Prostate gland (tissue), 2 donors: ENCODE measurements at regions not wholly inside any gene's neighbourhood (a gene's known extent, or its start where the extent isn't known, plus 50 kb on each side); places are given as distances from the start of the nearest gene placed in this dataset.

ENCODE experiments used
- POLR2A ChIP-seq: fragments of 450-650 bp; IDR thresholded peaks from one replicate; pipeline ENCODE4 v1.6.1; 2016; ENCODE audit warnings: antibody characterized with exemption, mild to moderate bottlenecking
- POLR2AphosphoS5 ChIP-seq: sonication (generic); formaldehyde crosslinking; IDR thresholded peaks from one replicate; pipeline ENCODE4 v1.6.1; 2017; ENCODE audit warnings: antibody characterized with exemption
- TF ChIP-seq, protein P1 (sequence below), 4 experiments: fragments of 200-600 bp in 2 of 4; fragments of 450-650 bp in 2 of 4; sonication (generic) in 2 of 4; IDR thresholded peaks; 1 replicate in 3 of 4; 2 replicates in 1 of 4; pipeline ENCODE4 v1.5.1; 2016 to 2019; ENCODE audit warnings: antibody characterized with exemption in 4 of 4, mild to moderate bottlenecking in 2 of 4, moderate library complexity in 2 of 4

DNA sequence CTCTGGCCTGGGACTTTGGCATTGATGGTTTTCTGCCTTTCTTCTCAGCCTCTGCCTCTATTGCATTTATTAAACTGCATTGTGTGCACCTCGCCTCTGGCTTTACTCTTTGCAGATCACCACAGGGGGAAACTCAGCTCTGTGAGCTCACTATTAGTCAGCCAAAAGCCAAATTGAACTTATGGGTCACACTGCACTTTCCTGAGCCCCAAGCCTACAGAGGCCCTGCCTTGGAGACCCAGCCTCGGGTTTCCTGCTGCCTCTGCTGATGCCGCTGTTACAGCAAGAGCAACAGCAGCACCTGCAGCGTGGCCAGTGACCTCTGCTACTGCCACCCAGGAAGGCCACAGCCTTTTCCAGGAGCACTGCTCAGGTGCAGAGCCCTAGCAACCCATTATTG is 122.5 kb downstream of the DAD1 start:
- TF ChIP-seq, protein P1, sequence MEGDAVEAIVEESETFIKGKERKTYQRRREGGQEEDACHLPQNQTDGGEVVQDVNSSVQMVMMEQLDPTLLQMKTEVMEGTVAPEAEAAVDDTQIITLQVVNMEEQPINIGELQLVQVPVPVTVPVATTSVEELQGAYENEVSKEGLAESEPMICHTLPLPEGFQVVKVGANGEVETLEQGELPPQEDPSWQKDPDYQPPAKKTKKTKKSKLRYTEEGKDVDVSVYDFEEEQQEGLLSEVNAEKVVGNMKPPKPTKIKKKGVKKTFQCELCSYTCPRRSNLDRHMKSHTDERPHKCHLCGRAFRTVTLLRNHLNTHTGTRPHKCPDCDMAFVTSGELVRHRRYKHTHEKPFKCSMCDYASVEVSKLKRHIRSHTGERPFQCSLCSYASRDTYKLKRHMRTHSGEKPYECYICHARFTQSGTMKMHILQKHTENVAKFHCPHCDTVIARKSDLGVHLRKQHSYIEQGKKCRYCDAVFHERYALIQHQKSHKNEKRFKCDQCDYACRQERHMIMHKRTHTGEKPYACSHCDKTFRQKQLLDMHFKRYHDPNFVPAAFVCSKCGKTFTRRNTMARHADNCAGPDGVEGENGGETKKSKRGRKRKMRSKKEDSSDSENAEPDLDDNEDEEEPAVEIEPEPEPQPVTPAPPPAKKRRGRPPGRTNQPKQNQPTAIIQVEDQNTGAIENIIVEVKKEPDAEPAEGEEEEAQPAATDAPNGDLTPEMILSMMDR (IDR thresholded peaks at IDR 0.05) = no peak
- TF ChIP-seq POLR2A = no peak
- no peak for TF ChIP-seq POLR2AphosphoS5
